Uterus (tissue), 2 donors: ENCODE measurements at regions not wholly inside any gene's neighbourhood (a gene's known extent, or its start where the extent isn't known, plus 50 kb on each side); places are given as distances from the start of the nearest gene placed in this dataset.

ENCODE experiments used
- CTCF ChIP-seq, 4 experiments: fragments of 200-600 bp in 2 of 4; fragments of 450-650 bp in 2 of 4; sonication (generic) in 2 of 4; IDR thresholded peaks; one replicate each; pipeline ENCODE4 v1.5.1; 2016 to 2019; ENCODE audit warnings: antibody characterized with exemption in 4 of 4, mild to moderate bottlenecking in 2 of 4, moderate library complexity in 1 of 4
- POLR2A ChIP-seq, 2 donors: fragments of 450-650 bp; IDR thresholded peaks; one replicate each; pipeline ENCODE4 v1.6.1; 2016; ENCODE audit warnings: antibody characterized with exemption in 2 of 2, mild to moderate bottlenecking in 1 of 2, moderate library complexity in 1 of 2

- TF ChIP-seq CTCF (IDR thresholded peaks at IDR 0.05) (no peak), POLR2A (IDR thresholded peaks at IDR 0.05) (no peak)
Measured at GRCh38 chr1:233446935-233447334, 119.4 kb downstream of the MAP3K21 start.
